PC-3 (cell line): ENCODE measurements at regions not wholly inside any gene's neighbourhood (a gene's known extent, or its start where the extent isn't known, plus 50 kb on each side); places are given as distances from the start of the nearest gene placed in this dataset.

ENCODE experiments used
- ATAC-seq: fragments of 200-7000 bp; cut with Tn5 transposase; 2 replicates; pipeline ENCODE4 v1.9.1; 2020; ENCODE audit warnings: mild to moderate bottlenecking, moderate library complexity
- BruUV-seq: library from RNA; stranded (reverse); fragments of 400-500 nt; replicated peaks from 2 replicates; lab custom pipeline; 2021; lab: Mats Ljungman, UMichigan
- CTCF ChIA-PET: fragments of 300-600 bp; sonication (Branson Sonifier 250); formaldehyde crosslinking; loops from one replicate; lab custom pipeline; 2022; ENCODE audit warnings: antibody characterized with exemption; lab: Charles Lee
- POLR2A ChIA-PET: fragments of 300-600 bp; sonication (Branson Sonifier 250); formaldehyde crosslinking; loops from one replicate; lab custom pipeline; 2022; ENCODE audit warnings: antibody characterized with exemption; ENCODE audit not compliant: unreplicated experiment; lab: Charles Lee
- DNase-seq: peaks from one replicate; pipeline ENCODE4 v3.0.0-alpha.2; 2015
- H2AFZ ChIP-seq: fragments of 300-600 bp; sonication (generic); 2 replicates; pipeline ENCODE4 v1.6.0; 2016; ENCODE audit warnings: antibody characterized with exemption, low read length
- H3F3A ChIP-seq: fragments of 300-600 bp; sonication (generic); one replicate; pipeline ENCODE4 v1.6.0; 2017; ENCODE audit warnings: antibody characterized with exemption, low read length, control low read depth, mild to moderate bottlenecking; ENCODE audit not compliant: unreplicated experiment
- H3K27ac ChIP-seq: fragments of 300-600 bp; sonication (generic); 2 replicates; pipeline ENCODE4 v1.5.1; 2016; ENCODE audit warnings: mild to moderate bottlenecking, low read length
- H3K27me3 ChIP-seq: fragments of 300-600 bp; sonication (generic); 2 replicates; pipeline ENCODE4 v1.6.1; 2016; ENCODE audit warnings: low read length, mixed read lengths
- H3K36me3 ChIP-seq: fragments of 300-600 bp; sonication (generic); 2 replicates; pipeline ENCODE4 v1.6.1; 2016; ENCODE audit warnings: low read depth, mixed run types, low read length, mixed read lengths
- H3K4me1 ChIP-seq: fragments of 300-600 bp; sonication (generic); 2 replicates; pipeline ENCODE4 v1.5.1; 2016; ENCODE audit warnings: low read length; ENCODE audit not compliant: insufficient read depth
- H3K4me2 ChIP-seq: fragments of 300-600 bp; sonication (generic); 2 replicates; pipeline ENCODE4 v1.6.0; 2016; ENCODE audit warnings: low read length
- H3K4me3 ChIP-seq: fragments of 300-600 bp; sonication (generic); 2 replicates; pipeline ENCODE4 v1.5.1; 2016; ENCODE audit warnings: mild to moderate bottlenecking, low read length, mixed read lengths
- H3K79me2 ChIP-seq: fragments of 300-600 bp; sonication (generic); 2 replicates; pipeline ENCODE4 v1.6.1; 2017; ENCODE audit warnings: low read length, mixed read lengths
- H3K9ac ChIP-seq: fragments of 300-600 bp; sonication (generic); 2 replicates; pipeline ENCODE4 v1.6.0; 2016; ENCODE audit warnings: mild to moderate bottlenecking, low read length
- H3K9me2 ChIP-seq: fragments of 300-600 bp; sonication (generic); replicated peaks from 2 replicates; pipeline ENCODE4 v1.6.1; 2016; ENCODE audit warnings: mixed run types, low read length, mixed read lengths
- H3K9me3 ChIP-seq: fragments of 300-600 bp; sonication (generic); 2 replicates; pipeline ENCODE4 v1.6.1; 2016; ENCODE audit warnings: low read length, mixed read lengths
- H4K20me1 ChIP-seq: fragments of 300-600 bp; sonication (generic); 2 replicates; pipeline ENCODE4 v1.6.1; 2016; ENCODE audit warnings: low read length, mixed read lengths
- CTCF ChIP-seq: fragments of 300-600 bp; sonication (generic); conservative IDR thresholded peaks from 2 replicates; pipeline ENCODE4 v1.5.1; 2017; ENCODE audit warnings: antibody characterized with exemption, low read depth, mild to moderate bottlenecking, low read length
- EZH2 ChIP-seq: fragments of 300-600 bp; sonication (generic); IDR thresholded peaks from one replicate; pipeline ENCODE4 v1.6.1; 2017; ENCODE audit warnings: antibody characterized with exemption, mild to moderate bottlenecking, low read length; ENCODE audit not compliant: unreplicated experiment
- EZH2phosphoT487 ChIP-seq: fragments of 300-600 bp; sonication (generic); IDR thresholded peaks from 2 replicates; pipeline ENCODE4 v1.6.1; 2018; ENCODE audit warnings: mild to moderate bottlenecking, antibody characterized with exemption, low read length, borderline replicate concordance
- intact Hi-C: fragments of 100-400 bp; cut with micrococcal nuclease; formaldehyde crosslinking; loops from 2 replicates; pipeline ENCODE4 v1.9.0; 2023

GRCh38 chr6:153488267-153488666, 357.2 kb upstream of the RGS17 start:
- H2AFZ ChIP-seq, result no peak overlapping the region
- H3K79me2 ChIP-seq, result no peaks in the 10 kb centered on the region
- no peaks in the 10 kb centered on the region for H3K27me3 ChIP-seq
- DNase-seq (no peak), ATAC-seq (no peak)
- H4K20me1 ChIP-seq, result no peaks in the 10 kb centered on the region
- no peak overlapping the region for H3K4me2 ChIP-seq
- no peaks in the 10 kb centered on the region for H3K4me1 ChIP-seq
- no peak overlapping the region for H3K27ac ChIP-seq
- BruUV-seq, result no TSS peak
- no peak overlapping the region for H3K4me3 ChIP-seq
- TF ChIP-seq CTCF (no peak), EZH2phosphoT487 (no peak), EZH2 (no peak)
- H3K9me2 ChIP-seq, result no peaks in the 10 kb centered on the region
- H3K36me3 ChIP-seq, result no peaks in the 10 kb centered on the region
- ChIA-PET POLR2A (no interaction called here), CTCF (no interaction called here)
- intact Hi-C loops, result no loop called here
- no peaks in the 10 kb centered on the region for H3K9me3 ChIP-seq
- H3F3A ChIP-seq, result no peaks in the 10 kb centered on the region
- H3K9ac ChIP-seq, result no peak overlapping the region

- Histone ChIP-seq H3K4me3 (no peak overlapping the region), H3K9me3 (no peaks in the 10 kb centered on the region), H3F3A (no peaks in the 10 kb centered on the region), H3K9me2 (no peaks in the 10 kb centered on the region), H3K4me2 (no peak overlapping the region), H2AFZ (no peak overlapping the region), H3K4me1 (no peaks in the 10 kb centered on the region), H3K36me3 (no peaks in the 10 kb centered on the region), H3K27me3 (no peaks in the 10 kb centered on the region), H4K20me1 (no peaks in the 10 kb centered on the region), H3K27ac (no peak overlapping the region), H3K9ac (no peak overlapping the region), H3K79me2 (no peaks in the 10 kb centered on the region)
- TF ChIP-seq CTCF, result no peak
- no peak for TF ChIP-seq EZH2phosphoT487
- TF ChIP-seq EZH2, result no peak
- DNase-seq, result no peak
- ATAC-seq, result no peak
- intact Hi-C loops, result no loop called here
- BruUV-seq, result no TSS peak
- POLR2A ChIA-PET, result no interaction called here
- CTCF ChIA-PET, result no interaction called here
These were observed 354.0 kb upstream of the RGS17 start for GRCh38 chr6:153485072-153485471.

GRCh38 chr6:153484056-153484455, 353.0 kb upstream of the RGS17 start:
- H2AFZ ChIP-seq, result no peak overlapping the region
- H4K20me1 ChIP-seq, result no peaks in the 10 kb centered on the region
- no peaks in the 10 kb centered on the region for H3K4me1 ChIP-seq
- no peak overlapping the region for H3K4me2 ChIP-seq
- TF ChIP-seq EZH2phosphoT487 (no peak), EZH2 (no peak), CTCF (no peak)
- no peaks in the 10 kb centered on the region for H3K36me3 ChIP-seq
- ATAC-seq (no peak), DNase-seq (no peak)
- no peaks in the 10 kb centered on the region for H3K9me3 ChIP-seq
- no peaks in the 10 kb centered on the region for H3F3A ChIP-seq
- CTCF ChIA-PET, result no interaction called here
- no peaks in the 10 kb centered on the region for H3K79me2 ChIP-seq
- intact Hi-C loops, result no loop called here
- no peaks in the 10 kb centered on the region for H3K9me2 ChIP-seq
- H3K4me3 ChIP-seq, result no peak overlapping the region
- BruUV-seq, result no TSS peak
- H3K27ac ChIP-seq, result no peak overlapping the region
- no peaks in the 10 kb centered on the region for H3K27me3 ChIP-seq
- POLR2A ChIA-PET, result interaction anchor here (0.7 kb wide), 1 partner anchor 1219 kb away, joined by 5 read pairs; no protein-coding TSS in a partner anchor
- H3K9ac ChIP-seq, result no peak overlapping the region
